K562 (cell line): ENCODE measurements at regions not wholly inside any gene's neighbourhood (a gene's known extent, or its start where the extent isn't known, plus 50 kb on each side); places are given as distances from the start of the nearest gene placed in this dataset.

Source experiments
- ATAC-seq: fragments of 200-7000 bp; cut with Tn5 transposase; 3 replicates; pipeline ENCODE4 v1.9.1; 2020; ENCODE audit warnings: moderate library complexity
- BruUV-seq: library from RNA; stranded (reverse); fragments of 400-500 nt; replicated peaks from 2 replicates; lab custom pipeline; 2021; lab: Mats Ljungman, UMichigan
- CTCF ChIA-PET: fragments of 300-600 bp; formaldehyde crosslinking; extraction: SDS; loops from one replicate; lab custom pipeline; 2021; ENCODE audit warnings: low intra/inter-chr PET ratio; lab: Yijun Ruan, JAX
- POLR2A ChIA-PET: fragments of 300-600, 350-650 bp; sonication (Branson Sonifier 250); formaldehyde crosslinking; extraction: SDS; loops from one replicate; lab custom pipeline; 2021; ENCODE audit warnings: antibody characterized with exemption, inconsistent platforms; lab: Yijun Ruan, JAX
- DNase-seq, 4 experiments: peaks; one replicate each; pipeline versions ENCODE4 v3.0.0 to v3.0.0-alpha.2; 2011 to 2018; ENCODE audit warnings: low spot score in 3 of 4, mixed read lengths in 3 of 4; ENCODE audit errors: extremely low read depth in 1 of 4
- FAIRE-seq: peaks from 2 replicates; lab custom pipeline; 2011; peaks lifted over from hg19 to GRCh38; lab: Jason Lieb, UNC
- H2AFZ ChIP-seq: 2 replicates; pipeline ENCODE4 v1.6.0; 2011; ENCODE audit warnings: low read depth, low read length, control low read depth, inconsistent platforms
- H3K27ac ChIP-seq: fragments of 200-600 bp; 3 replicates; pipeline ENCODE4 v1.8.0; 2011; ENCODE audit warnings: low read depth, mild to moderate bottlenecking, control low read depth, inconsistent platforms, low read length, moderate library complexity, mixed read lengths; ENCODE audit errors: extremely low read depth
- H3K27me3 ChIP-seq, 2 experiments: fragments of 300-600 bp in 1 of 2; 2 replicates in 1 of 2; 3 replicates in 1 of 2; pipeline versions ENCODE4 v1.6.0 to v1.8.0; 2011; ENCODE audit warnings: inconsistent platforms in 2 of 2, low read length in 2 of 2, mild to moderate bottlenecking in 1 of 2, mixed read lengths in 1 of 2, moderate library complexity in 1 of 2; ENCODE audit not compliant: control insufficient read depth in 2 of 2, insufficient read depth in 2 of 2
- H3K36me3 ChIP-seq: fragments of 300-600 bp; 3 replicates; pipeline ENCODE4 v1.8.0; 2011; ENCODE audit warnings: mild to moderate bottlenecking, low read length, inconsistent platforms; ENCODE audit not compliant: control insufficient read depth, insufficient read depth
- H3K4me1 ChIP-seq, 2 experiments: fragments of 200-600 bp in 1 of 2; replicated peaks in 1 of 2; 2 replicates in 1 of 2; 3 replicates in 1 of 2; pipeline versions ENCODE4 v1.5.1 to v1.8.0; 2011; ENCODE audit warnings: inconsistent platforms in 2 of 2, low read length in 2 of 2, mild to moderate bottlenecking in 1 of 2, mixed read lengths in 1 of 2, moderate library complexity in 1 of 2; ENCODE audit not compliant: control insufficient read depth in 2 of 2, insufficient read depth in 2 of 2
- H3K4me2 ChIP-seq: 2 replicates; pipeline ENCODE4 v1.6.1; 2011; ENCODE audit warnings: low read length, control low read depth, inconsistent platforms, mixed read lengths; ENCODE audit not compliant: insufficient read depth
- H3K4me3 ChIP-seq: fragments of 200-600 bp; sonication (generic), shearing (Covaris generic); 2 replicates; pipeline ENCODE4 v1.5.1; 2016; ENCODE audit warnings: control low read depth, inconsistent platforms
- H3K79me2 ChIP-seq: fragments of 200-600 bp; 3 replicates; pipeline ENCODE4 v1.8.0; 2011; ENCODE audit warnings: low read length, inconsistent platforms; ENCODE audit not compliant: control insufficient read depth, insufficient read depth
- H3K9ac ChIP-seq, 2 experiments: 2 replicates each; pipeline versions ENCODE4 v1.6.0 to v1.6.1; 2011; ENCODE audit warnings: low read depth in 2 of 2, low read length in 2 of 2, control low read depth in 1 of 2, inconsistent platforms in 1 of 2, mild to moderate bottlenecking in 1 of 2, mixed read lengths in 1 of 2; ENCODE audit not compliant: insufficient read depth in 1 of 2
- H3K9me1 ChIP-seq: one replicate; pipeline ENCODE4 v1.6.0; 2011; ENCODE audit warnings: inconsistent platforms, mild to moderate bottlenecking, low read length, moderate library complexity; ENCODE audit not compliant: control insufficient read depth, insufficient read depth
- H3K9me3 ChIP-seq: replicated peaks from 2 replicates; pipeline ENCODE4 v1.5.1; 2011; ENCODE audit warnings: low read depth, low read length, inconsistent platforms; ENCODE audit not compliant: control insufficient read depth, insufficient read depth
- H4K20me1 ChIP-seq: replicated peaks from 2 replicates; pipeline ENCODE4 v1.6.1; 2011; ENCODE audit warnings: low read length, inconsistent platforms, mixed read lengths; ENCODE audit not compliant: control insufficient read depth, insufficient read depth
- CREB3 ChIP-seq: fragments of 450-650 bp; conservative IDR thresholded peaks from 2 replicates; pipeline ENCODE4 v1.6.1; 2016; ENCODE audit warnings: missing genetic modification characterization, low read depth, mild to moderate bottlenecking, missing compliant biosample characterization, moderate library complexity
- ETS1 ChIP-seq: conservative IDR thresholded peaks from 2 replicates; pipeline ENCODE4 v1.6.1; 2011; ENCODE audit warnings: low read depth, mild to moderate bottlenecking, low read length; ENCODE audit not compliant: control insufficient read depth
- FOXJ2 ChIP-seq: fragments of 200-800 bp; sonication (Bioruptor generic); IDR thresholded peaks from 2 replicates; pipeline ENCODE4 v1.6.1; 2016; ENCODE audit warnings: missing genetic modification characterization, missing compliant biosample characterization
- NCOA1 ChIP-seq: fragments of 450-650 bp; IDR thresholded peaks from 2 replicates; pipeline ENCODE4 v1.6.1; 2016; ENCODE audit warnings: low read depth
- ZBTB12 ChIP-seq: fragments of 250-450 bp; sonication (Bioruptor Pico); IDR thresholded peaks from 2 replicates; pipeline ENCODE4 v1.4.0; 2020
- WGBS: fragments of 100-300 bp; shearing (Covaris generic); methylation state at CpG from one replicate; pipeline ENCODE4 v1.1.6; 2016; ENCODE audit warnings: low coverage, mixed read lengths; ENCODE audit not compliant: insufficient coverage; ENCODE audit errors: missing lambda C conversion rate; 5-methylcytosine and 5-hydroxymethylcytosine counted together
- in situ Hi-C: fragments of 300-500 bp; cut with MboI; formaldehyde crosslinking; loops from 4 replicates; pipeline ENCODE4 v1.15.0; 2018; ENCODE audit warnings: inconsistent platforms, mixed read lengths
- intact Hi-C: fragments of 100-400 bp; cut with micrococcal nuclease; formaldehyde crosslinking; loops from 2 replicates; pipeline ENCODE4 v1.14.2; 2022
- TF ChIP-seq, protein P1 (sequence below), 2 experiments: fragments of 450-650 bp; IDR thresholded peaks; 2 replicates each; pipeline ENCODE4 v1.6.1; 2016

GRCh38 chr13:104004572-104004971 is 938.4 kb upstream of the SLC10A2 start:
- H3K9me3 ChIP-seq: no peaks in the 10 kb centered on the region
- ChIA-PET CTCF (no interaction called here), POLR2A (no interaction called here)
- no TSS peak for BruUV-seq
- H3K4me3 ChIP-seq: no peak overlapping the region
- no peaks in the 10 kb centered on the region for H3K27me3 ChIP-seq
- TF ChIP-seq CREB3: no peak
- no peak for TF ChIP-seq ZBTB12 (CRISPR knock-in tag)
- no peak for TF ChIP-seq FOXJ2 (tag)
- TF ChIP-seq, protein P1, sequence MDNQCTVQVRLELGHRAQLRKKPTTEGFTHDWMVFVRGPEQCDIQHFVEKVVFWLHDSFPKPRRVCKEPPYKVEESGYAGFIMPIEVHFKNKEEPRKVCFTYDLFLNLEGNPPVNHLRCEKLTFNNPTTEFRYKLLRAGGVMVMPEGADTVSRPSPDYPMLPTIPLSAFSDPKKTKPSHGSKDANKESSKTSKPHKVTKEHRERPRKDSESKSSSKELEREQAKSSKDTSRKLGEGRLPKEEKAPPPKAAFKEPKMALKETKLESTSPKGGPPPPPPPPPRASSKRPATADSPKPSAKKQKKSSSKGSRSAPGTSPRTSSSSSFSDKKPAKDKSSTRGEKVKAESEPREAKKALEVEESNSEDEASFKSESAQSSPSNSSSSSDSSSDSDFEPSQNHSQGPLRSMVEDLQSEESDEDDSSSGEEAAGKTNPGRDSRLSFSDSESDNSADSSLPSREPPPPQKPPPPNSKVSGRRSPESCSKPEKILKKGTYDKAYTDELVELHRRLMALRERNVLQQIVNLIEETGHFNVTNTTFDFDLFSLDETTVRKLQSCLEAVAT (IDR thresholded peaks at IDR 0.05): no peak
- no peak for TF ChIP-seq NCOA1
- TF ChIP-seq ETS1: no peak
- H3K79me2 ChIP-seq: no peaks in the 10 kb centered on the region
- no peak for ATAC-seq
- WGBS: 0% methylated on average over 1 of the region's 1 CpG
- no peaks in the 10 kb centered on the region for H3K4me1 ChIP-seq
- intact Hi-C loops: no loop called here
- DNase-seq: no peak
- FAIRE-seq: no peak
- H4K20me1 ChIP-seq: no peaks in the 10 kb centered on the region
- H3K4me2 ChIP-seq: no peak overlapping the region
- no peak overlapping the region for H3K27ac ChIP-seq
- H3K36me3 ChIP-seq: no peaks in the 10 kb centered on the region
- no peak overlapping the region for H2AFZ ChIP-seq
- in situ Hi-C loops: no loop called here
- H3K9ac ChIP-seq: no peak overlapping the region
- H3K9me1 ChIP-seq: no peaks in the 10 kb centered on the region
